C1 segment of cervical spinal cord (tissue), 14 donors: ENCODE measurements at regions not wholly inside any gene's neighbourhood (a gene's known extent, or its start where the extent isn't known, plus 50 kb on each side); places are given as distances from the start of the nearest gene placed in this dataset.
"Not testable (repeated sequence)": the region's sequence is repeated elsewhere in the genome, so short reads cannot be mapped to it uniquely, and the experiment has no call there.

Experiments
- DNase-seq, 14 donors: peaks; one replicate each; lab custom pipeline; 2025; lab: John Stamatoyannopoulos, UW

- DNase-seq: not testable (repeated sequence)
These were observed 78.0 kb upstream of the ADGRL1 start for GRCh38 chr19:14283813-14284520.

GRCh38 chr19:14279270-14279669 is 73.3 kb upstream of the ADGRL1 start:
- not testable (repeated sequence) for DNase-seq

GRCh38 chr19:14277608-14278007 is 71.6 kb upstream of the ADGRL1 start:
- no peak for DNase-seq

- not testable (repeated sequence) for DNase-seq
These were observed 69.9 kb upstream of the ADGRL1 start for GRCh38 chr19:14275823-14276222.

GRCh38 chr19:14272623-14273022 is 66.7 kb upstream of the ADGRL1 start:
- no peak for DNase-seq

GRCh38 chr19:14271840-14272239 is 65.9 kb upstream of the ADGRL1 start:
- no peak for DNase-seq

GRCh38 chr19:14270557-14270956 is 64.6 kb upstream of the ADGRL1 start:
- DNase-seq: not testable (repeated sequence)

GRCh38 chr19:14267224-14267741 is 61.3 kb upstream of the ADGRL1 start:
- DNase-seq: no peak

GRCh38 chr19:14266208-14266607 is 60.2 kb upstream of the ADGRL1 start:
- DNase-seq: not testable (repeated sequence)

GRCh38 chr19:14265290-14266036 is 59.5 kb upstream of the ADGRL1 start:
- DNase-seq: no peak

GRCh38 chr19:14255902-14256649 is 50.1 kb upstream of the ADGRL1 start:
- DNase-seq: not testable (repeated sequence)
